GM23338 (cell line): ENCODE measurements at regions not wholly inside any gene's neighbourhood (a gene's known extent, or its start where the extent isn't known, plus 50 kb on each side); places are given as distances from the start of the nearest gene placed in this dataset.

Experiments used
- ATAC-seq: fragments of 200-7000 bp; cut with Tn5 transposase; 3 replicates; pipeline ENCODE4 v1.9.1; 2020
- DNase-seq: peaks from one replicate; pipeline ENCODE4 v3.0.0-alpha.2; 2015; ENCODE audit warnings: low spot score
- H2AFZ ChIP-seq: fragments of 200-600 bp; sonication (generic); 2 replicates; pipeline ENCODE4 v1.8.0; 2016; ENCODE audit warnings: antibody characterized with exemption, mild to moderate bottlenecking, moderate library complexity
- H3F3A ChIP-seq: fragments of 200-600 bp; sonication (generic); replicated peaks from 2 replicates; pipeline ENCODE4 v1.8.0; 2017; ENCODE audit warnings: antibody characterized with exemption, mixed run types, low read depth
- H3K27ac ChIP-seq: fragments of 200-600 bp; sonication (generic); 2 replicates; pipeline ENCODE4 v1.6.1; 2016; ENCODE audit warnings: low read depth
- H3K27me3 ChIP-seq: fragments of 200-600 bp; sonication (generic); 2 replicates; pipeline ENCODE4 v1.8.0; 2016; ENCODE audit warnings: mild to moderate bottlenecking, mixed run types, moderate library complexity; ENCODE audit not compliant: insufficient read depth
- H3K36me3 ChIP-seq: fragments of 200-600 bp; sonication (generic); 2 replicates; pipeline ENCODE4 v1.8.0; 2016; ENCODE audit warnings: mild to moderate bottlenecking; ENCODE audit not compliant: insufficient read depth
- H3K4me1 ChIP-seq: fragments of 200-600 bp; sonication (generic); 2 replicates; pipeline ENCODE4 v1.8.0; 2016; ENCODE audit warnings: mild to moderate bottlenecking, moderate library complexity; ENCODE audit not compliant: insufficient read depth
- H3K4me2 ChIP-seq: fragments of 200-600 bp; sonication (generic); 2 replicates; pipeline ENCODE4 v1.7.1; 2017; ENCODE audit warnings: mixed run types
- H3K4me3 ChIP-seq: fragments of 200-600 bp; sonication (generic); 2 replicates; pipeline ENCODE4 v1.6.1; 2016; ENCODE audit warnings: mixed run types
- H3K79me2 ChIP-seq: fragments of 200-600 bp; sonication (generic); replicated peaks from 2 replicates; pipeline ENCODE4 v1.8.0; 2017; ENCODE audit warnings: mild to moderate bottlenecking; ENCODE audit not compliant: insufficient read depth
- H3K9me2 ChIP-seq: fragments of 200-600 bp; sonication (generic); 2 replicates; pipeline ENCODE4 v1.8.0; 2017; ENCODE audit not compliant: insufficient read depth
- H4K20me1 ChIP-seq: fragments of 200-600 bp; sonication (generic); replicated peaks from 2 replicates; pipeline ENCODE4 v1.8.0; 2017; ENCODE audit warnings: mild to moderate bottlenecking; ENCODE audit not compliant: insufficient read depth
- H3K27ac Mint-ChIP-seq: 2 replicates; pipeline ENCODE4 v1.8.0; 2020; ENCODE audit warnings: inconsistent platforms, mild to moderate bottlenecking, moderate library complexity, mixed read lengths
- H3K27me3 Mint-ChIP-seq: 3 replicates; pipeline ENCODE4 v1.8.0; 2022; ENCODE audit warnings: low read depth, mild to moderate bottlenecking, moderate library complexity, mixed read lengths, inconsistent platforms; ENCODE audit not compliant: insufficient read depth, poor library complexity
- H3K36me3 Mint-ChIP-seq: 3 replicates; pipeline ENCODE4 v1.8.0; 2021; ENCODE audit warnings: low read depth, mild to moderate bottlenecking, inconsistent platforms, moderate library complexity, mixed read lengths
- H3K4me1 Mint-ChIP-seq: 3 replicates; pipeline ENCODE4 v1.8.0; 2020; ENCODE audit warnings: mild to moderate bottlenecking, inconsistent platforms, mixed read lengths
- H3K4me3 Mint-ChIP-seq: 3 replicates; pipeline ENCODE4 v1.8.0; 2021; ENCODE audit warnings: moderate library complexity, mild to moderate bottlenecking, inconsistent platforms, mixed read lengths
- H3K9me3 Mint-ChIP-seq: 3 replicates; pipeline ENCODE4 v1.8.0; 2020; ENCODE audit warnings: moderate library complexity, mild to moderate bottlenecking, inconsistent platforms, mixed read lengths
- CREB1 ChIP-seq: fragments of 250-450 bp; sonication (Bioruptor Pico); IDR thresholded peaks from 2 replicates; pipeline ENCODE4 v1.5.0; 2020; ENCODE audit warnings: low read depth, mild to moderate bottlenecking, moderate library complexity
- EZH2 ChIP-seq: fragments of 200-600 bp; sonication (generic); IDR thresholded peaks from one replicate; pipeline ENCODE4 v1.8.0; 2017; ENCODE audit warnings: antibody characterized with exemption, mild to moderate bottlenecking, low read depth; ENCODE audit not compliant: unreplicated experiment
- EZH2phosphoT487 ChIP-seq: fragments of 200-600 bp; sonication (generic); IDR thresholded peaks from one replicate; pipeline ENCODE4 v1.8.1; 2018; ENCODE audit warnings: antibody characterized with exemption; ENCODE audit not compliant: unreplicated experiment
- JUNB ChIP-seq: IDR thresholded peaks from one replicate; pipeline ENCODE4 v1.6.1; 2016; ENCODE audit warnings: antibody characterized with exemption; ENCODE audit not compliant: unreplicated experiment
- NANOG ChIP-seq: IDR thresholded peaks from 2 replicates; pipeline ENCODE4 v1.6.1; 2016; ENCODE audit warnings: antibody characterized with exemption, borderline replicate concordance
- POLR2AphosphoS5 ChIP-seq: IDR thresholded peaks from 2 replicates; pipeline ENCODE4 v1.6.1; 2016; ENCODE audit warnings: antibody characterized with exemption, low read depth
- STAT1 ChIP-seq: IDR thresholded peaks from one replicate; pipeline ENCODE4 v1.6.1; 2016; ENCODE audit warnings: antibody characterized with exemption; ENCODE audit not compliant: unreplicated experiment
- ZNF114 ChIP-seq: fragments of 250-450 bp; sonication (Bioruptor Pico); IDR thresholded peaks from 2 replicates; pipeline ENCODE4 v1.5.0; 2020; ENCODE audit warnings: mild to moderate bottlenecking, moderate library complexity
- ZNF331 ChIP-seq: fragments of 250-450 bp; sonication (Bioruptor Pico); IDR thresholded peaks from 2 replicates; pipeline ENCODE4 v1.5.0; 2020; ENCODE audit warnings: low read depth, mild to moderate bottlenecking, moderate library complexity
- TF ChIP-seq, protein P1 (sequence below): IDR thresholded peaks from 2 replicates; pipeline ENCODE4 v1.6.1; 2016; ENCODE audit warnings: antibody characterized with exemption
- TF ChIP-seq, protein P2 (sequence below): fragments of 250-450 bp; sonication (Bioruptor Pico); IDR thresholded peaks from 2 replicates; pipeline ENCODE4 v1.5.0; 2020; ENCODE audit warnings: mild to moderate bottlenecking, moderate library complexity
- TF ChIP-seq, protein P3 (sequence below): IDR thresholded peaks from one replicate; pipeline ENCODE4 v1.6.1; 2018; ENCODE audit warnings: antibody characterized with exemption; ENCODE audit not compliant: unreplicated experiment
- TF ChIP-seq, protein P4 (sequence below), 2 experiments: fragments of 200-600 bp in 1 of 2; sonication (generic) in 1 of 2; conservative IDR thresholded peaks; 2 replicates each; pipeline versions ENCODE4 v1.5.1 to v1.6.1; 2016 to 2017; ENCODE audit warnings: antibody characterized with exemption in 2 of 2, low read depth in 2 of 2, mild to moderate bottlenecking in 2 of 2, moderate library complexity in 1 of 2

DNA sequence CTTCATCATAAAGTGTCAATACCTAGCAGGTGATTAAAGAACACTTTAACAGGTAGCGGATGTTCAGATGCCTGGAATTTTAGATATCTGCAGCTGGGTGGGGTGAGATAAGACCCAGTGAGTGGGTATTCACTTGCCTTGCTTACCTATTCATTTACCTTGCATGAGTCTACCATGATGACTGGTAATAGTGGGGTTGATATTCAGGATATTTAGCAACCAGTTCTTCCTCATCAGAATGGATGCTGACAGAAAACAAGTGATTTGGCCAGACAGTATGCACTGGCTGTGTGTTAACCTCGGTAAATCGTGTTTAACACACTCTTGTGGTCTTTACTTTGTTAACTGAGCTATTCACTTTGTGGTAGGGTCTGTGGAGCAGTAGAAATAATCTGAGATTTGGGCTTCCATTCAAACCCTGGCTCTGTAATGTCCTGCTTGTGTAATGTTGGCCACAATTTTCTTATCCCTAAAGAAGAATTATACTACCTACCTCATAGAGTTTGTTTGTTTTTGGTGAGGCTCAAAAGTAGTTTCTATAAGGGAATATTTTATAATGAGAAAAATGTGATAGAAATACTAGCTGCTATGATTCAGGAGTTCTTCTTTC, 391.9 kb upstream of the TBL1XR1 start:
- Histone ChIP-seq H2AFZ (no peak overlapping the region), H3K9me2 (no peaks in the 10 kb centered on the region; the same call in 1 of the 2 replicates), H3K4me3 (no peak overlapping the region), H4K20me1 (no peaks in the 10 kb centered on the region), H3F3A (no peaks in the 10 kb centered on the region), H3K4me2 (0 out of 2 replicates have a peak overlapping the region, but pooled peaks have one; percentile 58), H3K79me2 (no peaks in the 10 kb centered on the region), H3K4me1 (peaks cover 12% of the 10 kb centered on the region), H3K36me3 (no peaks in the 10 kb centered on the region), H3K27ac (no peak overlapping the region), H3K27me3 (no peaks in the 10 kb centered on the region)
- Mint-ChIP-seq H3K27me3 (peaks cover 2% of the 10 kb centered on the region), H3K27ac (no peak overlapping the region), H3K36me3 (peaks cover 7% of the 10 kb centered on the region), H3K4me3 (no peak overlapping the region), H3K9me3 (peaks cover 5% of the 10 kb centered on the region), H3K4me1 (peaks cover 18% of the 10 kb centered on the region)
- TF ChIP-seq, protein P1, sequence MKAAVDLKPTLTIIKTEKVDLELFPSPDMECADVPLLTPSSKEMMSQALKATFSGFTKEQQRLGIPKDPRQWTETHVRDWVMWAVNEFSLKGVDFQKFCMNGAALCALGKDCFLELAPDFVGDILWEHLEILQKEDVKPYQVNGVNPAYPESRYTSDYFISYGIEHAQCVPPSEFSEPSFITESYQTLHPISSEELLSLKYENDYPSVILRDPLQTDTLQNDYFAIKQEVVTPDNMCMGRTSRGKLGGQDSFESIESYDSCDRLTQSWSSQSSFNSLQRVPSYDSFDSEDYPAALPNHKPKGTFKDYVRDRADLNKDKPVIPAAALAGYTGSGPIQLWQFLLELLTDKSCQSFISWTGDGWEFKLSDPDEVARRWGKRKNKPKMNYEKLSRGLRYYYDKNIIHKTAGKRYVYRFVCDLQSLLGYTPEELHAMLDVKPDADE, result no peak
- no peak for TF ChIP-seq JUNB
- no peak for TF ChIP-seq EZH2
- TF ChIP-seq, protein P2, sequence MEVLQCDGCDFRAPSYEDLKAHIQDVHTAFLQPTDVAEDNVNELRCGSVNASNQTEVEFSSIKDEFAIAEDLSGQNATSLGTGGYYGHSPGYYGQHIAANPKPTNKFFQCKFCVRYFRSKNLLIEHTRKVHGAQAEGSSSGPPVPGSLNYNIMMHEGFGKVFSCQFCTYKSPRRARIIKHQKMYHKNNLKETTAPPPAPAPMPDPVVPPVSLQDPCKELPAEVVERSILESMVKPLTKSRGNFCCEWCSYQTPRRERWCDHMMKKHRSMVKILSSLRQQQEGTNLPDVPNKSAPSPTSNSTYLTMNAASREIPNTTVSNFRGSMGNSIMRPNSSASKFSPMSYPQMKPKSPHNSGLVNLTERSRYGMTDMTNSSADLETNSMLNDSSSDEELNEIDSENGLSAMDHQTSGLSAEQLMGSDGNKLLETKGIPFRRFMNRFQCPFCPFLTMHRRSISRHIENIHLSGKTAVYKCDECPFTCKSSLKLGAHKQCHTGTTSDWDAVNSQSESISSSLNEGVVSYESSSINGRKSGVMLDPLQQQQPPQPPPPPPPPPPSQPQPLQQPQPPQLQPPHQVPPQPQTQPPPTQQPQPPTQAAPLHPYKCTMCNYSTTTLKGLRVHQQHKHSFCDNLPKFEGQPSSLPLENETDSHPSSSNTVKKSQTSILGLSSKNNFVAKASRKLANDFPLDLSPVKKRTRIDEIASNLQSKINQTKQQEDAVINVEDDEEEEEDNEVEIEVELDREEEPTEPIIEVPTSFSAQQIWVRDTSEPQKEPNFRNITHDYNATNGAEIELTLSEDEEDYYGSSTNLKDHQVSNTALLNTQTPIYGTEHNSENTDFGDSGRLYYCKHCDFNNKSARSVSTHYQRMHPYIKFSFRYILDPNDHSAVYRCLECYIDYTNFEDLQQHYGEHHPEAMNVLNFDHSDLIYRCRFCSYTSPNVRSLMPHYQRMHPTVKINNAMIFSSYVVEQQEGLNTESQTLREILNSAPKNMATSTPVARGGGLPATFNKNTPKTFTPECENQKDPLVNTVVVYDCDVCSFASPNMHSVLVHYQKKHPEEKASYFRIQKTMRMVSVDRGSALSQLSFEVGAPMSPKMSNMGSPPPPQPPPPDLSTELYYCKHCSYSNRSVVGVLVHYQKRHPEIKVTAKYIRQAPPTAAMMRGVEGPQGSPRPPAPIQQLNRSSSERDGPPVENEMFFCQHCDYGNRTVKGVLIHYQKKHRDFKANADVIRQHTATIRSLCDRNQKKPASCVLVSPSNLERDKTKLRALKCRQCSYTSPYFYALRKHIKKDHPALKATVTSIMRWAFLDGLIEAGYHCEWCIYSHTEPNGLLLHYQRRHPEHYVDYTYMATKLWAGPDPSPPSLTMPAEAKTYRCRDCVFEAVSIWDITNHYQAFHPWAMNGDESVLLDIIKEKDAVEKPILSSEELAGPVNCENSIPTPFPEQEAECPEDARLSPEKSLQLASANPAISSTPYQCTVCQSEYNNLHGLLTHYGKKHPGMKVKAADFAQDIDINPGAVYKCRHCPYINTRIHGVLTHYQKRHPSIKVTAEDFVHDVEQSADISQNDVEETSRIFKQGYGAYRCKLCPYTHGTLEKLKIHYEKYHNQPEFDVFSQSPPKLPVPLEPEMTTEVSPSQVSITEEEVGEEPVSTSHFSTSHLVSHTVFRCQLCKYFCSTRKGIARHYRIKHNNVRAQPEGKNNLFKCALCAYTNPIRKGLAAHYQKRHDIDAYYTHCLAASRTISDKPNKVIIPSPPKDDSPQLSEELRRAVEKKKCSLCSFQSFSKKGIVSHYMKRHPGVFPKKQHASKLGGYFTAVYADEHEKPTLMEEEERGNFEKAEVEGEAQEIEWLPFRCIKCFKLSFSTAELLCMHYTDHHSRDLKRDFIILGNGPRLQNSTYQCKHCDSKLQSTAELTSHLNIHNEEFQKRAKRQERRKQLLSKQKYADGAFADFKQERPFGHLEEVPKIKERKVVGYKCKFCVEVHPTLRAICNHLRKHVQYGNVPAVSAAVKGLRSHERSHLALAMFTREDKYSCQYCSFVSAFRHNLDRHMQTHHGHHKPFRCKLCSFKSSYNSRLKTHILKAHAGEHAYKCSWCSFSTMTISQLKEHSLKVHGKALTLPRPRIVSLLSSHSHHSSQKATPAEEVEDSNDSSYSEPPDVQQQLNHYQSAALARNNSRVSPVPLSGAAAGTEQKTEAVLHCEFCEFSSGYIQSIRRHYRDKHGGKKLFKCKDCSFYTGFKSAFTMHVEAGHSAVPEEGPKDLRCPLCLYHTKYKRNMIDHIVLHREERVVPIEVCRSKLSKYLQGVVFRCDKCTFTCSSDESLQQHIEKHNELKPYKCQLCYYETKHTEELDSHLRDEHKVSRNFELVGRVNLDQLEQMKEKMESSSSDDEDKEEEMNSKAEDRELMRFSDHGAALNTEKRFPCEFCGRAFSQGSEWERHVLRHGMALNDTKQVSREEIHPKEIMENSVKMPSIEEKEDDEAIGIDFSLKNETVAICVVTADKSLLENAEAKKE, result no peak
- TF ChIP-seq EZH2phosphoT487, result no peak
- no peak for TF ChIP-seq NANOG
- no peak for TF ChIP-seq POLR2AphosphoS5
- no peak for TF ChIP-seq ZNF114 (CRISPR knock-in tag)
- no peak for TF ChIP-seq CREB1
- TF ChIP-seq, protein P3, sequence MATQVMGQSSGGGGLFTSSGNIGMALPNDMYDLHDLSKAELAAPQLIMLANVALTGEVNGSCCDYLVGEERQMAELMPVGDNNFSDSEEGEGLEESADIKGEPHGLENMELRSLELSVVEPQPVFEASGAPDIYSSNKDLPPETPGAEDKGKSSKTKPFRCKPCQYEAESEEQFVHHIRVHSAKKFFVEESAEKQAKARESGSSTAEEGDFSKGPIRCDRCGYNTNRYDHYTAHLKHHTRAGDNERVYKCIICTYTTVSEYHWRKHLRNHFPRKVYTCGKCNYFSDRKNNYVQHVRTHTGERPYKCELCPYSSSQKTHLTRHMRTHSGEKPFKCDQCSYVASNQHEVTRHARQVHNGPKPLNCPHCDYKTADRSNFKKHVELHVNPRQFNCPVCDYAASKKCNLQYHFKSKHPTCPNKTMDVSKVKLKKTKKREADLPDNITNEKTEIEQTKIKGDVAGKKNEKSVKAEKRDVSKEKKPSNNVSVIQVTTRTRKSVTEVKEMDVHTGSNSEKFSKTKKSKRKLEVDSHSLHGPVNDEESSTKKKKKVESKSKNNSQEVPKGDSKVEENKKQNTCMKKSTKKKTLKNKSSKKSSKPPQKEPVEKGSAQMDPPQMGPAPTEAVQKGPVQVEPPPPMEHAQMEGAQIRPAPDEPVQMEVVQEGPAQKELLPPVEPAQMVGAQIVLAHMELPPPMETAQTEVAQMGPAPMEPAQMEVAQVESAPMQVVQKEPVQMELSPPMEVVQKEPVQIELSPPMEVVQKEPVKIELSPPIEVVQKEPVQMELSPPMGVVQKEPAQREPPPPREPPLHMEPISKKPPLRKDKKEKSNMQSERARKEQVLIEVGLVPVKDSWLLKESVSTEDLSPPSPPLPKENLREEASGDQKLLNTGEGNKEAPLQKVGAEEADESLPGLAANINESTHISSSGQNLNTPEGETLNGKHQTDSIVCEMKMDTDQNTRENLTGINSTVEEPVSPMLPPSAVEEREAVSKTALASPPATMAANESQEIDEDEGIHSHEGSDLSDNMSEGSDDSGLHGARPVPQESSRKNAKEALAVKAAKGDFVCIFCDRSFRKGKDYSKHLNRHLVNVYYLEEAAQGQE, result no peak
- TF ChIP-seq STAT1, result no peak
- TF ChIP-seq, protein P4, sequence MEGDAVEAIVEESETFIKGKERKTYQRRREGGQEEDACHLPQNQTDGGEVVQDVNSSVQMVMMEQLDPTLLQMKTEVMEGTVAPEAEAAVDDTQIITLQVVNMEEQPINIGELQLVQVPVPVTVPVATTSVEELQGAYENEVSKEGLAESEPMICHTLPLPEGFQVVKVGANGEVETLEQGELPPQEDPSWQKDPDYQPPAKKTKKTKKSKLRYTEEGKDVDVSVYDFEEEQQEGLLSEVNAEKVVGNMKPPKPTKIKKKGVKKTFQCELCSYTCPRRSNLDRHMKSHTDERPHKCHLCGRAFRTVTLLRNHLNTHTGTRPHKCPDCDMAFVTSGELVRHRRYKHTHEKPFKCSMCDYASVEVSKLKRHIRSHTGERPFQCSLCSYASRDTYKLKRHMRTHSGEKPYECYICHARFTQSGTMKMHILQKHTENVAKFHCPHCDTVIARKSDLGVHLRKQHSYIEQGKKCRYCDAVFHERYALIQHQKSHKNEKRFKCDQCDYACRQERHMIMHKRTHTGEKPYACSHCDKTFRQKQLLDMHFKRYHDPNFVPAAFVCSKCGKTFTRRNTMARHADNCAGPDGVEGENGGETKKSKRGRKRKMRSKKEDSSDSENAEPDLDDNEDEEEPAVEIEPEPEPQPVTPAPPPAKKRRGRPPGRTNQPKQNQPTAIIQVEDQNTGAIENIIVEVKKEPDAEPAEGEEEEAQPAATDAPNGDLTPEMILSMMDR (conservative IDR thresholded peaks at IDR 0.05; ENCODE audit: low read depth in 2 of 2), result no peak
- TF ChIP-seq ZNF331, result no peak
- ATAC-seq, result no peak
- no peak for DNase-seq
